H1 (cell line): ENCODE measurements at regions not wholly inside any gene's neighbourhood (a gene's known extent, or its start where the extent isn't known, plus 50 kb on each side); places are given as distances from the start of the nearest gene placed in this dataset.

Experiments used
- NRF1 ChIP-seq: IDR thresholded peaks from 2 replicates; pipeline ENCODE4 v1.6.1; 2011; ENCODE audit warnings: mild to moderate bottlenecking, low read depth, low read length, improper control_type of control experiment

- no peak for TF ChIP-seq NRF1
Observed at GRCh38 chr1:73034271-73034670, 751.9 kb upstream of the NEGR1 start (continued).
